Neural progenitor cell (in vitro differentiated cells): ENCODE measurements at regions not wholly inside any gene's neighbourhood (a gene's known extent, or its start where the extent isn't known, plus 50 kb on each side); places are given as distances from the start of the nearest gene placed in this dataset.

Experiments used
- EZH2 ChIP-seq: fragments of 200-600 bp; sonication (generic); IDR thresholded peaks from 2 replicates; pipeline ENCODE4 v1.6.1; 2017; ENCODE audit warnings: antibody characterized with exemption, mild to moderate bottlenecking, moderate library complexity
- EZH2phosphoT487 ChIP-seq: fragments of 200-600 bp; sonication (generic); IDR thresholded peaks from 2 replicates; pipeline ENCODE4 v1.6.1; 2017; ENCODE audit warnings: antibody characterized with exemption
- TF ChIP-seq, protein P1 (sequence below): fragments of 200-600 bp; sonication (generic); IDR thresholded peaks from 2 replicates; pipeline ENCODE4 v1.5.1; 2017; ENCODE audit warnings: antibody characterized with exemption, mild to moderate bottlenecking

GRCh38 chr16:56022818-56023217 is 147.6 kb upstream of the CES5A start:
- TF ChIP-seq, protein P1, sequence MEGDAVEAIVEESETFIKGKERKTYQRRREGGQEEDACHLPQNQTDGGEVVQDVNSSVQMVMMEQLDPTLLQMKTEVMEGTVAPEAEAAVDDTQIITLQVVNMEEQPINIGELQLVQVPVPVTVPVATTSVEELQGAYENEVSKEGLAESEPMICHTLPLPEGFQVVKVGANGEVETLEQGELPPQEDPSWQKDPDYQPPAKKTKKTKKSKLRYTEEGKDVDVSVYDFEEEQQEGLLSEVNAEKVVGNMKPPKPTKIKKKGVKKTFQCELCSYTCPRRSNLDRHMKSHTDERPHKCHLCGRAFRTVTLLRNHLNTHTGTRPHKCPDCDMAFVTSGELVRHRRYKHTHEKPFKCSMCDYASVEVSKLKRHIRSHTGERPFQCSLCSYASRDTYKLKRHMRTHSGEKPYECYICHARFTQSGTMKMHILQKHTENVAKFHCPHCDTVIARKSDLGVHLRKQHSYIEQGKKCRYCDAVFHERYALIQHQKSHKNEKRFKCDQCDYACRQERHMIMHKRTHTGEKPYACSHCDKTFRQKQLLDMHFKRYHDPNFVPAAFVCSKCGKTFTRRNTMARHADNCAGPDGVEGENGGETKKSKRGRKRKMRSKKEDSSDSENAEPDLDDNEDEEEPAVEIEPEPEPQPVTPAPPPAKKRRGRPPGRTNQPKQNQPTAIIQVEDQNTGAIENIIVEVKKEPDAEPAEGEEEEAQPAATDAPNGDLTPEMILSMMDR: no peak
- TF ChIP-seq EZH2phosphoT487 (no peak), EZH2 (no peak)
